Adrenal gland (tissue), 9 donors: ENCODE measurements at regions not wholly inside any gene's neighbourhood (a gene's known extent, or its start where the extent isn't known, plus 50 kb on each side); places are given as distances from the start of the nearest gene placed in this dataset.

Experiments
- DNase-seq, 7 donors: peaks; one replicate each; pipeline ENCODE4 v3.0.0-alpha.2; 2019 to 2020
- H3K27ac ChIP-seq, 5 donors: fragments of 200-600 bp; sonication (generic) in 4 of 5; 1 replicate in 3 of 5; 2 replicates in 2 of 5; pipeline versions ENCODE4 v1.5.1 to v1.8.0; 2016 to 2020; ENCODE audit warnings: mild to moderate bottlenecking in 1 of 5
- H3K27me3 ChIP-seq: fragments of 200-600 bp; 2 replicates; pipeline ENCODE4 v1.8.0; 2021
- H3K36me3 ChIP-seq, 2 donors: fragments of 200-600 bp; replicated peaks in 1 of 2; 1 replicate in 1 of 2; 2 replicates in 1 of 2; pipeline versions ENCODE4 v1.5.1 to v1.8.0; 2018 to 2022
- H3K4me1 ChIP-seq, 2 donors: fragments of 200-600 bp; replicated peaks in 1 of 2; 1 replicate in 1 of 2; 2 replicates in 1 of 2; pipeline versions ENCODE4 v1.5.1 to v1.8.0; 2018 to 2021
- H3K4me3 ChIP-seq, 4 donors: fragments of 200-600 bp; sonication (generic) in 3 of 4; one replicate each; pipeline ENCODE4 v1.5.1; 2016 to 2018
- H3K9me3 ChIP-seq, 3 donors: fragments of 200-600 bp; sonication (generic) in 1 of 3; replicated peaks in 1 of 3; 1 replicate in 2 of 3; 2 replicates in 1 of 3; pipeline versions ENCODE4 v1.5.1 to v1.8.0; 2016 to 2021
- POLR2A ChIP-seq, 2 donors: fragments of 450-650 bp; IDR thresholded peaks; one replicate each; pipeline ENCODE4 v1.6.1; 2017; ENCODE audit warnings: antibody characterized with exemption in 2 of 2, mild to moderate bottlenecking in 2 of 2, moderate library complexity in 1 of 2
- WGBS, 4 donors: extraction: QIAGEN DNeasy Blood & Tissue Kit in 2 of 4; methylation state at CpG; one replicate each; pipeline versions ENCODE4 v1.1.5 to v1.1.7; 2013 to 2017; 5-methylcytosine and 5-hydroxymethylcytosine counted together
- intact Hi-C, 2 donors: fragments of 100-400 bp; cut with DNase I; formaldehyde crosslinking; loops; one replicate each; pipeline versions ENCODE4 v1.14.1 to v1.15.0; 2022 to 2023
- TF ChIP-seq, protein P1 (sequence below), 6 experiments: fragments of 450-650 bp in 4 of 6; fragments of 200-600 bp in 2 of 6; sonication (generic) in 1 of 6; IDR thresholded peaks; 1 replicate in 5 of 6; 2 replicates in 1 of 6; pipeline versions ENCODE4 v1.5.1 to v1.8.0; 2016 to 2021; ENCODE audit warnings: antibody characterized with exemption in 6 of 6, mild to moderate bottlenecking in 2 of 6, moderate library complexity in 1 of 6
- donor health status: healthy with polysubstance abuse.
- donor health status: Bipolar disorder and iron deficiency.
- donor health status: DM: yes; HTN: yes; CAD: no.
- donor health status: DM: no; HTN: no; CAD: no.
- donor health status: DM: no; HTN: no; CAD: no.

DNA sequence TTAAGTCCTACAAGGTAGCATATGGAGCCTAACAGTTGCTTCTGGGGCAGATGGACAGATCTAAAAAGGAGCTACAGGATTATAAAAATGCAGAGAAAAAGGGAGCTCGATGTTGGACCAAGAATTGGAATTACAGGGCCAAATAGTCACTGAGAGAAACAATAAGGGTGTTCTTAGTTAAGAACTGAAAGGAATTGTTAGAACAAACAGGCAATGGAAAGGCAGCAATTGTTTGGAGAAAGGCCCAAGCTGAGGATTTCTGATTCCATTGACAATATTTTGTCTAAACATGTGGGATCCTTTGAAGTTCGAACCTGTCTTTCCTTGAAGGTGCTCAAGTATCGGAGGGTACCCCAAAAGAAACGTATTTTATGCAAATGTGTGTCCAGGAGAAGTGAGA, 513.6 kb upstream of the CDH8 start:
- no peak overlapping the region for H3K4me3 ChIP-seq
- intact Hi-C loops: no loop called here
- H3K9me3 ChIP-seq: no peaks in the 10 kb centered on the region
- no peaks in the 10 kb centered on the region for H3K27me3 ChIP-seq
- H3K4me1 ChIP-seq: peaks cover 0 to 7% of the 10 kb centered on the region in 2 donors
- TF ChIP-seq, protein P1, sequence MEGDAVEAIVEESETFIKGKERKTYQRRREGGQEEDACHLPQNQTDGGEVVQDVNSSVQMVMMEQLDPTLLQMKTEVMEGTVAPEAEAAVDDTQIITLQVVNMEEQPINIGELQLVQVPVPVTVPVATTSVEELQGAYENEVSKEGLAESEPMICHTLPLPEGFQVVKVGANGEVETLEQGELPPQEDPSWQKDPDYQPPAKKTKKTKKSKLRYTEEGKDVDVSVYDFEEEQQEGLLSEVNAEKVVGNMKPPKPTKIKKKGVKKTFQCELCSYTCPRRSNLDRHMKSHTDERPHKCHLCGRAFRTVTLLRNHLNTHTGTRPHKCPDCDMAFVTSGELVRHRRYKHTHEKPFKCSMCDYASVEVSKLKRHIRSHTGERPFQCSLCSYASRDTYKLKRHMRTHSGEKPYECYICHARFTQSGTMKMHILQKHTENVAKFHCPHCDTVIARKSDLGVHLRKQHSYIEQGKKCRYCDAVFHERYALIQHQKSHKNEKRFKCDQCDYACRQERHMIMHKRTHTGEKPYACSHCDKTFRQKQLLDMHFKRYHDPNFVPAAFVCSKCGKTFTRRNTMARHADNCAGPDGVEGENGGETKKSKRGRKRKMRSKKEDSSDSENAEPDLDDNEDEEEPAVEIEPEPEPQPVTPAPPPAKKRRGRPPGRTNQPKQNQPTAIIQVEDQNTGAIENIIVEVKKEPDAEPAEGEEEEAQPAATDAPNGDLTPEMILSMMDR (IDR thresholded peaks at IDR 0.05): no peak
- TF ChIP-seq POLR2A (IDR thresholded peaks at IDR 0.05): no peak
- no peak for DNase-seq
- WGBS, 4 donors: 81 to 92% (median 86%) methylated on average over 4 of the region's 4 CpGs
- H3K27ac ChIP-seq: no peak overlapping the region
- H3K36me3 ChIP-seq: no peaks in the 10 kb centered on the region

DNA sequence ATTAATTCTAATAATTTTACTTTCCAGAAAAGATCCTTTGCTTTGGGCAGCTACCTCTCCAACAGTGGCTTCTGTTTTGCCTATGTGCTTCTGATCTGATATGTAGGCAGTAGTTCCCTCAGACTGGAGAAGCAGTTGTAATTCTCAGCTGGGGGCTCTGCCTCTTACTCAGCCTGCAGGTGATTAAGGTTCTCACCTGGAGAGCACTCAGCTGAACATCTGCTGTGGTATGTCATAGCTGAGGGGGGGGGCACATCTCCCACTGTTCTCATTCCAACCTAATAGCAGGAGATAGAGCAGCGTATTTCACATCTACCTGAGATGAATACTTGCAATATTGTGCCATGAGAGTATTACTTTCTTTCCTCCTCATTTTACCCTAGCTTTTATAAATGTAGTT, 511.9 kb upstream of the CDH8 start:
- 83 to 96% (median 92%) methylated on average over 1 of the region's 1 CpG for WGBS, 4 donors
- Histone ChIP-seq H3K36me3 (no peaks in the 10 kb centered on the region), H3K4me3 (no peak overlapping the region), H3K9me3 (no peaks in the 10 kb centered on the region), H3K27me3 (no peaks in the 10 kb centered on the region), H3K4me1 (peaks cover 15% of the 10 kb centered on the region in 2 donors), H3K27ac (no peak overlapping the region)
- intact Hi-C loops: no loop called here
- TF ChIP-seq, protein P1 (IDR thresholded peaks at IDR 0.05): no peak
- no peak for TF ChIP-seq POLR2A (IDR thresholded peaks at IDR 0.05)
- DNase-seq: no peak

DNA sequence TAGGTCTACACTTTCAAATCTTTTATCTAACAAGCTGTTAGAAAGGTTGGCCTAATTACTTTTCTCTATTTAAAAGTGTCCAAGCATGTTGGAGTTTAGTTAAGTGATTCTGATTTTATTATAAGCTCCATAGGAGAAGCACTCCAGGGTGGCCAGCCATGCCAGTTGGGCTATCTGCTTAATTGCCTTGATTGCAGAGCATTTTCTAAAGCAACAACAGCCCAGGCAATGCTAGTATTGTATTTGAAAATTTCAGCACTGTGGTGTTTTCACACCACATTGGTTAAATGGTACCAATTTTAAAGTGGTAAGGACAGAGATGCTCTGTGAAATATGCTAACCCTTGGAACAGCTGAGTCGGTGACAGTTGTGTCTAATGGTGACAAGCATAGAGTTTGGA, 510.5 kb upstream of the CDH8 start:
- no peaks in the 10 kb centered on the region for H3K27me3 ChIP-seq
- 90 to 100% (median 95%) methylated on average over 1 of the region's 1 CpG for WGBS, 4 donors
- H3K27ac ChIP-seq: no peak overlapping the region
- H3K36me3 ChIP-seq: no peaks in the 10 kb centered on the region
- H3K4me3 ChIP-seq: no peak overlapping the region
- DNase-seq: no peak
- no peaks in the 10 kb centered on the region for H3K9me3 ChIP-seq
- H3K4me1 ChIP-seq: peaks cover 15 to 17% of the 10 kb centered on the region in 2 donors
- intact Hi-C loops: no loop called here
- no peak for TF ChIP-seq POLR2A (IDR thresholded peaks at IDR 0.05)
- TF ChIP-seq, protein P1 (IDR thresholded peaks at IDR 0.05): no peak

DNA sequence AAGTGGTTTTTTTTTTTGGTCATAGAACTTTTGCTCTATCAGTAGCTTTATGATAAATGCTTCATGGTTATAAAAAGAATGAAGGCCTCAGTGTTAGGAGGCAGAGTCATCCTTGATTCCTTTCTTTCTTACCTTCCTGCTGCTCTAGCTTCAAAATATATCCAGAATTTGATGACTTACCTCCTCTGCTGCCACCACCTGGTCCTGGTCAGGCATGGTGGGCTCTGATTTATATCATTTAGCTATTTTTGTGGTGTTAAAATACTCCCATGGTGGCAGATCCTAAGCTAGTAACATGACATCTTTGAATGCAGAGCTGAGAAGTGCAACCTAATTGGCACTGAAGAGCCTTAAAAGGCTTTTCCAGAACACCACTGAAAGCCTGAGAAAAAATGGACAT, 508.8 kb upstream of the CDH8 start:
- Histone ChIP-seq H3K27me3 (no peaks in the 10 kb centered on the region), H3K9me3 (no peaks in the 10 kb centered on the region), H3K36me3 (no peaks in the 10 kb centered on the region), H3K4me1 (peaks cover 15 to 17% of the 10 kb centered on the region in 2 donors), H3K4me3 (no peak overlapping the region), H3K27ac (no peak overlapping the region)
- intact Hi-C loops: no loop called here
- TF ChIP-seq, protein P1 (IDR thresholded peaks at IDR 0.05): no peak
- TF ChIP-seq POLR2A (IDR thresholded peaks at IDR 0.05): no peak
- no peak for DNase-seq
